B cell (primary cell): ENCODE measurements at regions not wholly inside any gene's neighbourhood (a gene's known extent, or its start where the extent isn't known, plus 50 kb on each side); places are given as distances from the start of the nearest gene placed in this dataset.

Experiments
- ATAC-seq: fragments of 200-7000 bp; cut with Tn5 transposase; one replicate; pipeline ENCODE4 v1.10.0; 2021; ENCODE audit warnings: low read depth, mild to moderate bottlenecking, moderate number of reproducible peaks, moderate library complexity
- CTCF ChIA-PET: fragments of 350-600 bp; sonication (Branson Sonifier 250); formaldehyde crosslinking; loops from one replicate; lab custom pipeline; 2021; ENCODE audit warnings: antibody characterized with exemption, inconsistent platforms; lab: Charles Lee
- POLR2A ChIA-PET: fragments of 350-600 bp; sonication (Branson Sonifier 250); formaldehyde crosslinking; loops from one replicate; lab custom pipeline; 2021; ENCODE audit warnings: antibody characterized with exemption; lab: Charles Lee
- DNase-seq: peaks from one replicate; pipeline ENCODE4 v3.0.0; 2013
- H2AFZ ChIP-seq: 2 replicates; pipeline ENCODE4 v1.6.1; 2012; ENCODE audit warnings: mild to moderate bottlenecking, low read depth, low read length; ENCODE audit not compliant: insufficient read depth, poor library complexity, severe bottlenecking
- H3K27ac ChIP-seq, 2 donors: 1 replicate in 1 of 2; 2 replicates in 1 of 2; pipeline ENCODE4 v1.5.1; 2012 to 2013; ENCODE audit warnings: low read length in 2 of 2, mild to moderate bottlenecking in 2 of 2, moderate library complexity in 1 of 2
- H3K27me3 ChIP-seq, 4 experiments: fragments of 200-600 bp in 1 of 4; sonication (generic) in 1 of 4; replicated peaks in 1 of 4; 1 replicate in 2 of 4; 2 replicates in 2 of 4; pipeline versions ENCODE4 v1.6.1 to v1.7.0; 2013 to 2016; ENCODE audit warnings: low read length in 3 of 4, mild to moderate bottlenecking in 2 of 4, mixed read lengths in 1 of 4, moderate library complexity in 1 of 4; ENCODE audit not compliant: insufficient read depth in 4 of 4, control insufficient read depth in 3 of 4; ENCODE audit errors: control extremely low read depth in 1 of 4
- H3K36me3 ChIP-seq, 2 experiments: replicated peaks in 1 of 2; 1 replicate in 1 of 2; 2 replicates in 1 of 2; pipeline versions ENCODE4 v1.6.1 to v1.7.1; 2013; ENCODE audit warnings: low read length in 1 of 2; ENCODE audit not compliant: insufficient read depth in 2 of 2, control insufficient read depth in 1 of 2; ENCODE audit errors: control extremely low read depth in 1 of 2, extremely low read depth in 1 of 2
- H3K4me1 ChIP-seq, 2 donors: fragments of 200-600 bp in 1 of 2; sonication (generic) in 1 of 2; 1 replicate in 1 of 2; 2 replicates in 1 of 2; pipeline versions ENCODE4 v1.5.1 to v1.6.1; 2013 to 2017; ENCODE audit warnings: low read length in 2 of 2; ENCODE audit not compliant: control insufficient read depth in 2 of 2, insufficient read depth in 2 of 2
- H3K4me2 ChIP-seq: replicated peaks from 2 replicates; pipeline ENCODE3; 2012; ENCODE audit warnings: mild to moderate bottlenecking, low read depth, low read length; ENCODE audit not compliant: poor library complexity, severe bottlenecking
- H3K4me3 ChIP-seq, 5 experiments: fragments of 200-600 bp in 1 of 5; sonication (generic) in 1 of 5; 1 replicate in 3 of 5; 2 replicates in 2 of 5; pipeline versions ENCODE4 v1.5.1 to v1.7.0; 2011 to 2016; ENCODE audit warnings: low read length in 4 of 5, mild to moderate bottlenecking in 4 of 5, low read depth in 2 of 5, control low read depth in 1 of 5, moderate library complexity in 1 of 5; ENCODE audit not compliant: insufficient read depth in 1 of 5; ENCODE audit errors: control extremely low read depth in 1 of 5, extremely low read depth in 1 of 5
- H3K79me2 ChIP-seq: fragments of 200-600 bp; sonication (generic); one replicate; pipeline ENCODE4 v1.6.0; 2016; ENCODE audit warnings: low read length; ENCODE audit not compliant: control insufficient read depth, insufficient read depth
- H3K9ac ChIP-seq: fragments of 200-600 bp; sonication (generic); 2 replicates; pipeline ENCODE4 v1.6.1; 2017; ENCODE audit warnings: mild to moderate bottlenecking, low read length, moderate library complexity
- H3K9me3 ChIP-seq, 3 donors: one replicate each; pipeline versions ENCODE4 v1.6.1 to v1.7.1; 2013; ENCODE audit warnings: low read length in 2 of 3; ENCODE audit not compliant: control insufficient read depth in 2 of 3, insufficient read depth in 1 of 3; ENCODE audit errors: control extremely low read depth in 1 of 3
- H4K20me1 ChIP-seq: 2 replicates; pipeline ENCODE4 v1.6.0; 2012; ENCODE audit warnings: mild to moderate bottlenecking, low read length; ENCODE audit not compliant: insufficient read depth, control insufficient read depth, poor library complexity, severe bottlenecking
- H3K27ac Mint-ChIP-seq: one replicate; pipeline ENCODE4 v1.8.0; 2021; ENCODE audit warnings: mixed read lengths
- H3K27me3 Mint-ChIP-seq: one replicate; pipeline ENCODE4 v1.8.0; 2021; ENCODE audit warnings: mixed read lengths
- H3K4me1 Mint-ChIP-seq: one replicate; pipeline ENCODE4 v1.8.0; 2021; ENCODE audit warnings: mixed read lengths
- H3K4me3 Mint-ChIP-seq: one replicate; pipeline ENCODE4 v1.8.0; 2021; ENCODE audit warnings: mixed read lengths
- H3K9me3 Mint-ChIP-seq: one replicate; pipeline ENCODE4 v1.8.0; 2022; ENCODE audit warnings: mixed read lengths; ENCODE audit not compliant: insufficient read depth
- CTCF ChIP-seq: fragments of 200-600 bp; IDR thresholded peaks from one replicate; pipeline ENCODE4 v1.8.0; 2022; ENCODE audit warnings: antibody characterized with exemption, mild to moderate bottlenecking
- EZH2 ChIP-seq: IDR thresholded peaks from 2 replicates; pipeline ENCODE4 v1.6.1; 2012; ENCODE audit warnings: borderline replicate concordance, low read depth, mild to moderate bottlenecking, moderate library complexity, low read length; ENCODE audit not compliant: insufficient read depth, poor library complexity, severe bottlenecking
- WGBS: methylation state at CpG from one replicate; pipeline ENCODE4 v1.1.5; 2013; ENCODE audit warnings: missing lambda C conversion rate; ENCODE audit not compliant: insufficient coverage; 5-methylcytosine and 5-hydroxymethylcytosine counted together
- intact Hi-C: fragments of 100-400 bp; cut with micrococcal nuclease; formaldehyde crosslinking; loops from one replicate; pipeline ENCODE4 v1.10.0; 2022

DNA sequence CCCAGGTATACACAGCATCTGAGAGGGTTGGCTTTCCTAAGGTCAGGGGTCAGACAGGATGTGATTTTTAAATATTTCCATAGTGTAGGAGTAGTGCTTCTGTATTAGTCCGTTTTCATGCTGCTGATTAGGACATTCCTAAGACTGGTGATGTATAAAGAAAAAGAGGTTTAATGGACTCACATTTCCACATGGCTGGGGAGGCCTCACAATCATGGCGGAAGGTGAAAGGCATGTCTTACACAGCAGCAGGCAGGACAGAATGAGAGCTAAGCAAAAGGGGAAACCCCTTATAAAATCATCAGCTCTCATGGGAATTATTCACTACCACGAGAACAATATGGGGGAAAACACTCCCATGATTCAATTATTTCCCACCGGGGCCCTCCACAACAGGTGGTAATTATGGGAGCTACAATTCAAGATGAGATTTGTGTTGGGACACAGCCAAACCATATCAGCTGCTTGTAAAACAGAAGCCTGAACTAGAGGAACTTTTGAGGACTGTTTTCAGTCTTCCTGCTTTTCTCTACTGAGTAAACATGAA is 91.0 kb upstream of the MEI4 start:
- 93% methylated on average over 2 of the region's 4 CpGs for WGBS
- POLR2A ChIA-PET: no interaction called here
- H3K4me2 ChIP-seq: no peak overlapping the region
- intact Hi-C loops: no loop called here
- no peaks in the 10 kb centered on the region for H3K27me3 ChIP-seq
- ATAC-seq (no peak), DNase-seq (no peak)
- no peak overlapping the region for H3K4me3 ChIP-seq
- H3K36me3 ChIP-seq: no peaks in the 10 kb centered on the region
- CTCF ChIA-PET: no interaction called here
- no peaks in the 10 kb centered on the region for H3K79me2 ChIP-seq
- H3K9ac ChIP-seq: no peak overlapping the region
- no peaks in the 10 kb centered on the region for H3K4me1 Mint-ChIP-seq
- H2AFZ ChIP-seq: no peak overlapping the region
- H3K27ac Mint-ChIP-seq: no peak overlapping the region
- H3K27me3 Mint-ChIP-seq: no peaks in the 10 kb centered on the region
- H3K27ac ChIP-seq: no peak overlapping the region
- no peaks in the 10 kb centered on the region for H3K4me1 ChIP-seq
- H3K9me3 Mint-ChIP-seq: peaks cover 3% of the 10 kb centered on the region
- H3K4me3 Mint-ChIP-seq: no peak overlapping the region
- no peaks in the 10 kb centered on the region for H4K20me1 ChIP-seq
- peaks cover 0 to 4% (median 0%) of the 10 kb centered on the region in 3 donors for H3K9me3 ChIP-seq
- TF ChIP-seq CTCF (no peak), EZH2 (no peak)

- Mint-ChIP-seq H3K4me1 (no peaks in the 10 kb centered on the region), H3K4me3 (no peak overlapping the region), H3K9me3 (peaks cover 3% of the 10 kb centered on the region), H3K27ac (no peak overlapping the region), H3K27me3 (no peaks in the 10 kb centered on the region)
- no peak overlapping the region for H3K9ac ChIP-seq
- POLR2A ChIA-PET: no interaction called here
- TF ChIP-seq EZH2 (no peak), CTCF (no peak)
- no peak overlapping the region for H3K4me3 ChIP-seq
- ATAC-seq (no peak), DNase-seq (no peak)
- no peak overlapping the region for H3K27ac ChIP-seq
- intact Hi-C loops: no loop called here
- no peaks in the 10 kb centered on the region for H3K79me2 ChIP-seq
- H3K27me3 ChIP-seq: no peaks in the 10 kb centered on the region
- CTCF ChIA-PET: no interaction called here
- H3K4me2 ChIP-seq: no peak overlapping the region
- no peaks in the 10 kb centered on the region for H4K20me1 ChIP-seq
- H2AFZ ChIP-seq: no peak overlapping the region
- H3K9me3 ChIP-seq: peaks cover 0 to 4% (median 0%) of the 10 kb centered on the region in 3 donors
- no peaks in the 10 kb centered on the region for H3K36me3 ChIP-seq
- no peaks in the 10 kb centered on the region for H3K4me1 ChIP-seq
These were observed 87.5 kb upstream of the MEI4 start for GRCh38 chr6:77565370-77565769.
